ENCODE measurements at regions not wholly inside any gene's neighbourhood (a gene's known extent, or its start where the extent isn't known, plus 50 kb on each side); places are given as distances from the start of the nearest gene placed in this dataset.

GRCh38 chr9:38337181-38337580 is 55.3 kb upstream of the ALDH1B1 start:
- Histone ChIP-seq H3K4me3 (ENCODE audit: low read depth, low read length) (no peak overlapping the region), H3K36me3 (ENCODE audit: control insufficient read depth, insufficient read depth, low read length) (no peaks in the 10 kb centered on the region), H3K27me3 (ENCODE audit: control insufficient read depth, insufficient read depth, low read length) (peaks cover 2% of the 10 kb centered on the region)
- TF ChIP-seq, protein P1, sequence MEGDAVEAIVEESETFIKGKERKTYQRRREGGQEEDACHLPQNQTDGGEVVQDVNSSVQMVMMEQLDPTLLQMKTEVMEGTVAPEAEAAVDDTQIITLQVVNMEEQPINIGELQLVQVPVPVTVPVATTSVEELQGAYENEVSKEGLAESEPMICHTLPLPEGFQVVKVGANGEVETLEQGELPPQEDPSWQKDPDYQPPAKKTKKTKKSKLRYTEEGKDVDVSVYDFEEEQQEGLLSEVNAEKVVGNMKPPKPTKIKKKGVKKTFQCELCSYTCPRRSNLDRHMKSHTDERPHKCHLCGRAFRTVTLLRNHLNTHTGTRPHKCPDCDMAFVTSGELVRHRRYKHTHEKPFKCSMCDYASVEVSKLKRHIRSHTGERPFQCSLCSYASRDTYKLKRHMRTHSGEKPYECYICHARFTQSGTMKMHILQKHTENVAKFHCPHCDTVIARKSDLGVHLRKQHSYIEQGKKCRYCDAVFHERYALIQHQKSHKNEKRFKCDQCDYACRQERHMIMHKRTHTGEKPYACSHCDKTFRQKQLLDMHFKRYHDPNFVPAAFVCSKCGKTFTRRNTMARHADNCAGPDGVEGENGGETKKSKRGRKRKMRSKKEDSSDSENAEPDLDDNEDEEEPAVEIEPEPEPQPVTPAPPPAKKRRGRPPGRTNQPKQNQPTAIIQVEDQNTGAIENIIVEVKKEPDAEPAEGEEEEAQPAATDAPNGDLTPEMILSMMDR (IDR thresholded peaks at IDR 0.05; ENCODE audit: insufficient read depth, low read length, poor library complexity, severe bottlenecking): no peak
- no peak for DNase-seq (ENCODE audit: low read depth)

DNA sequence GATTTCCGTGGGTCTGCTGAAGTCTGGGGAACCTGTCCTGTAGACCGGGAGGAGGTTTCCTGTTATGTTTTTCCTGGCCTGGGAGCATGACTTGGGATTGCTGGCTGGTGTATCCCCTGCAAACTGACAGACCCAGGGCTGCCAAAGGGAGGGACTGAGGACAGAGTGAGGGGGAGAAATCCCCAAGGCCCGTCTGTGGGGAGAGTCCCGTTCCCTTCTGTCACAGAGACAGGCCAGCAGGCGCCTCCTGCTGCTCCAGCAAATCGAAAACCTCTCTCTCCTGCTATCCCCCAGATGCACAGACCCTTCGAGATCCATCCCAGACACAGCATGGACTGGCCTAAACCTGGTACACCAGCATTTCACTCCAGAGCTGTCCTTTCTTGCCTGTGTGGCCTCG is 56.2 kb upstream of the ALDH1B1 start:
- TF ChIP-seq, protein P1 (IDR thresholded peaks at IDR 0.05; ENCODE audit: insufficient read depth, low read length, poor library complexity, severe bottlenecking): no peak
- no peak for DNase-seq (ENCODE audit: low read depth)
- Histone ChIP-seq H3K27me3 (ENCODE audit: control insufficient read depth, insufficient read depth, low read length) (no peaks in the 10 kb centered on the region), H3K36me3 (ENCODE audit: control insufficient read depth, insufficient read depth, low read length) (no peaks in the 10 kb centered on the region), H3K4me3 (ENCODE audit: low read depth, low read length) (no peak overlapping the region)

DNA sequence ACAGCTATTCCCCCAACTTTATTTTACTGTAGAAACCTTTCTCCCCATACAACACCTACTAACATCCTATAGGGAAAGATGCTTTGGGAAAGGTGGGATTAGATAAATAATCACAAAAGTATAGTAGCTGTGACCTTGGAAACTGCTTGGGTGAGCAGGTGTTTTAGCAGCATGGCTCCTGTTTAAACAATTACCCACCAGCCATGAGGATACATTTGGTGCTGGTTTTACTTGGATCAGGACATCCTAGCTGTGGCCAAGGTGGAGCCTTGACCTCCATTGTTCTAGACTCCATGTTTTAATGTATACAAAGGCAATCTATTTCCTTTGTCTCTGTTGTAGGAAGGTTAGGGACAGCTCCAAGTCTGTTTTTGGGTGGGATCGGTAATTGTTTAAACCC is 56.8 kb upstream of the ALDH1B1 start:
- no peak for DNase-seq (ENCODE audit: low read depth)
- Histone ChIP-seq H3K36me3 (ENCODE audit: control insufficient read depth, insufficient read depth, low read length) (no peaks in the 10 kb centered on the region), H3K27me3 (ENCODE audit: control insufficient read depth, insufficient read depth, low read length) (no peaks in the 10 kb centered on the region), H3K4me3 (ENCODE audit: low read depth, low read length) (no peak overlapping the region)
- TF ChIP-seq, protein P1 (IDR thresholded peaks at IDR 0.05; ENCODE audit: insufficient read depth, low read length, poor library complexity, severe bottlenecking): no peak

GRCh38 chr9:38334234-38334633 is 58.3 kb upstream of the ALDH1B1 start:
- no peak for DNase-seq (ENCODE audit: low read depth)
- Histone ChIP-seq H3K27me3 (ENCODE audit: control insufficient read depth, insufficient read depth, low read length) (no peaks in the 10 kb centered on the region), H3K36me3 (ENCODE audit: control insufficient read depth, insufficient read depth, low read length) (no peaks in the 10 kb centered on the region), H3K4me3 (ENCODE audit: low read depth, low read length) (no peak overlapping the region)
- TF ChIP-seq, protein P1 (IDR thresholded peaks at IDR 0.05; ENCODE audit: insufficient read depth, low read length, poor library complexity, severe bottlenecking): peak; percentile 26

DNA sequence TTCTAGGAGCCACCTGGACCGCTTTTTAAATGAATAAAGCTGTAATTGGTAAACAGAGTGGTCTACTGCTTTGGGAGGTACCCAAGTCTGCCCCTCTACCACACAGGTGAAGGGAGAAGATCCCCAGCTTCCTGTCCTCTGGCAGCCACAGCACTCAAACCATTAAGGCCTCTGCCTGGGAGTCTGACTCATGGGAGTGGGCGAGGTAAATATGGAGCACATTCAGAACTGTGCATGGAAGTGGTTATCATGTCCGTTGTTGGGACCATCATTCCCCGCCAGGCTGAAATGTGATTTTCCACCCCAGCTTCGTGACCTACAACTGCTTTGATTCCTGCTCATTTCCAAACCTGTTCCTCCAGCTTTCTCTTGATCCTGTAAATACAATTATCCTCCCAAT is 59.5 kb upstream of the ALDH1B1 start:
- H3K36me3 ChIP-seq (ENCODE audit: control insufficient read depth, insufficient read depth, low read length): no peaks in the 10 kb centered on the region
- no peaks in the 10 kb centered on the region for H3K27me3 ChIP-seq (ENCODE audit: control insufficient read depth, insufficient read depth, low read length)
- no peak for DNase-seq (ENCODE audit: low read depth)
- TF ChIP-seq, protein P1 (IDR thresholded peaks at IDR 0.05; ENCODE audit: insufficient read depth, low read length, poor library complexity, severe bottlenecking): no peak
- H3K4me3 ChIP-seq (ENCODE audit: low read depth, low read length): no peak overlapping the region

DNA sequence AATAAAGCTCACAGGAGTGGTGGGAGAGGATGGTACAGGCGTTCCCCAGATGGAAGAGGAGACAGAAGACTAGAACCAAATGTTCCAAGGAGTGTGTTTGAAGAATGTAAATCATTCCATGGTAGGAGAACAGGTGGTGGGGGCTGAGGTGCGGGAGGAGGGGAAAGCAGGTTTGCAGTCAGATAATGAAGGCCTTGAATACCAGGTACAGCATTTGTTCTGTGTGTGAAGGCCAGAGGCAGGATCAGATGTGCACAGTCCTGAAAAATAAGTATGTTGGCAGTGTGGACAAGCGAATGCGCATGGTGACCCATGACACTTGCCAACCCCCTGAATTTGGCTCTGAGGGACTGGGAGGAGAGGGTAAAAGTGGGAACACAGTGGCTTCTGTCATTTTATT is 59.9 kb upstream of the ALDH1B1 start:
- no peak for DNase-seq (ENCODE audit: low read depth)
- TF ChIP-seq, protein P1 (IDR thresholded peaks at IDR 0.05; ENCODE audit: insufficient read depth, low read length, poor library complexity, severe bottlenecking): no peak
- H3K4me3 ChIP-seq (ENCODE audit: low read depth, low read length): no peak overlapping the region
- no peaks in the 10 kb centered on the region for H3K27me3 ChIP-seq (ENCODE audit: control insufficient read depth, insufficient read depth, low read length)
- H3K36me3 ChIP-seq (ENCODE audit: control insufficient read depth, insufficient read depth, low read length): no peaks in the 10 kb centered on the region
